HCT116 (cell line): ENCODE measurements at regions not wholly inside any gene's neighbourhood (a gene's known extent, or its start where the extent isn't known, plus 50 kb on each side); places are given as distances from the start of the nearest gene placed in this dataset.

Experiments
- ATAC-seq: fragments of 200-7000 bp; cut with Tn5 transposase; 2 replicates; pipeline ENCODE4 v1.9.1; 2020; ENCODE audit warnings: mild to moderate bottlenecking, moderate library complexity
- BruUV-seq: library from RNA; stranded (reverse); fragments of 400-500 nt; replicated peaks from 2 replicates; lab custom pipeline; 2021; lab: Mats Ljungman, UMichigan
- CTCF ChIA-PET: fragments of 300-600 bp; sonication (Branson Sonifier 250); formaldehyde crosslinking; loops from one replicate; lab custom pipeline; 2021; ENCODE audit warnings: antibody characterized with exemption; lab: Charles Lee
- POLR2A ChIA-PET: fragments of 300-600, 350-600 bp; sonication (Branson Sonifier 250); formaldehyde crosslinking; loops from one replicate; lab custom pipeline; 2021; ENCODE audit warnings: antibody characterized with exemption; lab: Charles Lee
- RAD21 ChIA-PET, 2 experiments: fragments of 300-600 bp; sonication (Branson Sonifier 250); formaldehyde crosslinking; loops; one replicate each; lab custom pipeline; 2023; ENCODE audit warnings: low total read pairs in 2 of 2; ENCODE audit not compliant: uncharacterized antibody in 2 of 2, unreplicated experiment in 2 of 2, low non-redundant PET in 1 of 2; lab: Charles Lee
- DNase-seq: peaks from one replicate; pipeline ENCODE4 v3.0.0-alpha.2; 2010; ENCODE audit warnings: low read depth, low spot score
- H2AFZ ChIP-seq: fragments of 200-600 bp; shearing (Covaris generic), sonication (generic); 2 replicates; pipeline ENCODE4 v1.6.1; 2017; ENCODE audit warnings: low read depth, mixed run types, mixed read lengths, antibody characterized with exemption, low read length; ENCODE audit not compliant: poor library complexity, severe bottlenecking
- H3K27ac ChIP-seq: 2 replicates; pipeline ENCODE4 v1.5.1; 2012; ENCODE audit warnings: low read depth, low read length
- H3K27me3 ChIP-seq: fragments of 200-600 bp; sonication (generic); 2 replicates; pipeline ENCODE4 v1.6.1; 2016; ENCODE audit warnings: mixed run types, low read length, mixed read lengths; ENCODE audit not compliant: insufficient read depth
- H3K36me3 ChIP-seq, 2 experiments: fragments of 200-500 bp in 1 of 2; fragments of 200-600 bp in 1 of 2; sonication (Bioruptor generic) in 1 of 2; sonication (generic) in 1 of 2; 2 replicates each; pipeline versions ENCODE4 v1.5.1 to v1.6.1; 2014 to 2016; ENCODE audit warnings: low read length in 2 of 2, inconsistent platforms in 1 of 2, mixed read lengths in 1 of 2, mixed run types in 1 of 2; ENCODE audit not compliant: insufficient read depth in 2 of 2, control insufficient read depth in 1 of 2
- H3K4me1 ChIP-seq, 2 experiments: fragments of 200-600 bp in 1 of 2; sonication (generic) in 1 of 2; 2 replicates each; pipeline versions ENCODE4 v1.5.1 to v1.6.1; 2012 to 2017; ENCODE audit warnings: low read length in 2 of 2, inconsistent platforms in 1 of 2, mild to moderate bottlenecking in 1 of 2, mixed read lengths in 1 of 2, mixed run types in 1 of 2, moderate library complexity in 1 of 2; ENCODE audit not compliant: insufficient read depth in 2 of 2, control insufficient read depth in 1 of 2
- H3K4me2 ChIP-seq: fragments of 200-600 bp; sonication (generic); 2 replicates; pipeline ENCODE4 v1.6.1; 2017; ENCODE audit warnings: mixed run types, low read length, mixed read lengths
- H3K4me3 ChIP-seq, 2 experiments: fragments of 200-600 bp in 1 of 2; sonication (generic) in 1 of 2; replicated peaks in 1 of 2; 2 replicates each; pipeline ENCODE4 v1.5.1; 2011 to 2016; ENCODE audit warnings: low read length in 2 of 2, control low read depth in 1 of 2, low read depth in 1 of 2, mild to moderate bottlenecking in 1 of 2, mixed read lengths in 1 of 2, mixed run types in 1 of 2
- H3K79me2 ChIP-seq: fragments of 200-600 bp; sonication (generic); 2 replicates; pipeline ENCODE4 v1.6.1; 2017; ENCODE audit warnings: mild to moderate bottlenecking, mixed run types, low read length, moderate library complexity, mixed read lengths; ENCODE audit not compliant: insufficient read depth
- H3K9ac ChIP-seq: fragments of 200-600 bp; sonication (generic); 2 replicates; pipeline ENCODE4 v1.6.1; 2016; ENCODE audit warnings: low read length, mixed read lengths
- H3K9me2 ChIP-seq: fragments of 200-600 bp; sonication (generic), shearing (Covaris generic); 2 replicates; pipeline ENCODE4 v1.6.1; 2017; ENCODE audit warnings: mixed run types, mild to moderate bottlenecking, moderate library complexity; ENCODE audit not compliant: insufficient read depth
- H3K9me3 ChIP-seq, 2 experiments: fragments of 200-500 bp in 1 of 2; fragments of 200-600 bp in 1 of 2; sonication (Bioruptor generic) in 1 of 2; sonication (generic) in 1 of 2; 2 replicates each; pipeline ENCODE4 v1.6.1; 2014 to 2017; ENCODE audit warnings: low read length in 2 of 2, mixed read lengths in 2 of 2, inconsistent platforms in 1 of 2, low read depth in 1 of 2, mild to moderate bottlenecking in 1 of 2, mixed run types in 1 of 2, moderate library complexity in 1 of 2; ENCODE audit not compliant: control insufficient read depth in 1 of 2, insufficient read depth in 1 of 2
- H4K20me1 ChIP-seq: fragments of 200-600 bp; sonication (generic), shearing (Covaris generic); 2 replicates; pipeline ENCODE4 v1.6.1; 2017; ENCODE audit warnings: mixed run types, mild to moderate bottlenecking, moderate library complexity; ENCODE audit not compliant: insufficient read depth
- CBX3 ChIP-seq: IDR thresholded peaks from 2 replicates; pipeline ENCODE4 v1.6.1; 2012; ENCODE audit warnings: low read depth
- CEBPB ChIP-seq: IDR thresholded peaks from 2 replicates; pipeline ENCODE4 v1.6.1; 2012; ENCODE audit warnings: low read depth
- CTCF ChIP-seq, 3 experiments: fragments of 200-600 bp in 1 of 3; sonication (generic) in 1 of 3; IDR thresholded peaks in 2 of 3; conservative IDR thresholded peaks in 1 of 3; 2 replicates each; pipeline ENCODE4 v1.5.1; 2012 to 2017; ENCODE audit warnings: low read depth in 2 of 3, low read length in 2 of 3, antibody characterized with exemption in 1 of 3, borderline replicate concordance in 1 of 3, control low read depth in 1 of 3, mild to moderate bottlenecking in 1 of 3, mixed read lengths in 1 of 3, mixed run types in 1 of 3, moderate library complexity in 1 of 3; ENCODE audit not compliant: insufficient read depth in 1 of 3
- EGR1 ChIP-seq: IDR thresholded peaks from 2 replicates; pipeline ENCODE4 v1.6.1; 2012; ENCODE audit warnings: low read depth
- ELF1 ChIP-seq: IDR thresholded peaks from 2 replicates; pipeline ENCODE4 v1.6.1; 2012; ENCODE audit warnings: low read depth, borderline replicate concordance
- FOSL1 ChIP-seq: IDR thresholded peaks from 2 replicates; pipeline ENCODE4 v1.6.1; 2012; ENCODE audit warnings: low read depth
- JUND ChIP-seq: IDR thresholded peaks from 2 replicates; pipeline ENCODE4 v1.6.1; 2012
- POLR2A ChIP-seq: IDR thresholded peaks from 2 replicates; pipeline ENCODE4 v1.7.0; 2011; ENCODE audit warnings: borderline replicate concordance; ENCODE audit not compliant: insufficient read depth, insufficient read length; ENCODE audit errors: extremely low read depth
- POLR2AphosphoS5 ChIP-seq: IDR thresholded peaks from 2 replicates; pipeline ENCODE4 v1.6.1; 2011; ENCODE audit warnings: mild to moderate bottlenecking, low read depth, low read length, moderate library complexity
- RAD21 ChIP-seq: IDR thresholded peaks from 2 replicates; pipeline ENCODE4 v1.6.1; 2012; ENCODE audit warnings: low read depth, mild to moderate bottlenecking
- SIN3A ChIP-seq: IDR thresholded peaks from 2 replicates; pipeline ENCODE4 v1.6.1; 2012; ENCODE audit warnings: low read depth
- SP1 ChIP-seq: IDR thresholded peaks from 2 replicates; pipeline ENCODE4 v1.6.1; 2012; ENCODE audit warnings: low read depth
- SRF ChIP-seq: IDR thresholded peaks from 2 replicates; pipeline ENCODE4 v1.6.1; 2012; ENCODE audit warnings: low read depth
- YY1 ChIP-seq: IDR thresholded peaks from 2 replicates; pipeline ENCODE4 v1.6.1; 2011; ENCODE audit warnings: low read length, low read depth, moderate library complexity, mild to moderate bottlenecking; ENCODE audit not compliant: insufficient replicate concordance; ENCODE audit errors: extremely low read depth
- ZFX ChIP-seq: fragments of 450-650 bp; IDR thresholded peaks from 2 replicates; pipeline ENCODE4 v1.6.1; 2017
- ZNF274 ChIP-seq: fragments of 200-500 bp; sonication (Bioruptor generic); IDR thresholded peaks from 2 replicates; pipeline ENCODE4 v1.6.1; 2014; ENCODE audit warnings: mild to moderate bottlenecking, low read depth, low read length, inconsistent platforms
- intact Hi-C: fragments of 100-400 bp; cut with micrococcal nuclease; formaldehyde crosslinking; loops from 2 replicates; pipeline ENCODE4 v1.10.0; 2022
- TF ChIP-seq, protein P1 (sequence below): IDR thresholded peaks from 2 replicates; pipeline ENCODE4 v1.6.1; 2012
- TF ChIP-seq, protein P2 (sequence below): IDR thresholded peaks from 2 replicates; pipeline ENCODE4 v1.6.1; 2012; ENCODE audit warnings: low read depth
- TF ChIP-seq, protein P3 (sequence below): IDR thresholded peaks from 2 replicates; pipeline ENCODE4 v1.6.1; 2011; ENCODE audit warnings: mild to moderate bottlenecking, low read length, moderate library complexity; ENCODE audit not compliant: insufficient replicate concordance; ENCODE audit errors: extremely low read depth

DNA sequence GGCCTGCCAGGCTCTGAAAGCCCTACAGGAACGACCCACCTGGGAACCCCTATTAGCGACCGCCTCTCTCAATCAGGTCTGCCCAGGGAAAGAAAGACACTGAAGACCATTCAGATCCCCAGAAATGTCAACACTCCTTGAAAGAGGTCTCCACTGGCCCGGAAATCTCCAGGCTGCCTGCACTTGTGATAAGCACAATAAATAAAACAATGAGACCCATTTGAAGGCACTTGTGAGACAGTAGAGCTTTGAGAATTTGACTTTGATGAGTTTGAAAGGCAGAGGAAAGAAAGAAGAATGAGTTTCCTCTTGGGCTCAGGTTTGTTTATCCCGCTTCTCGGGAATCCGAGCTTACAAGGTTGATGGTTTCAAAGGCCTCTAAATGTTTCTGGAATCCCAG, 416.3 kb downstream of the BUD13 start:
- Histone ChIP-seq H3K4me3 (no peak overlapping the region), H3K36me3 (no peaks in the 10 kb centered on the region), H3K4me2 (no peak overlapping the region), H2AFZ (no peak overlapping the region), H3K9me3 (no peaks in the 10 kb centered on the region), H3K27ac (no peak overlapping the region), H3K79me2 (no peaks in the 10 kb centered on the region), H3K9ac (no peak overlapping the region), H3K9me2 (no peaks in the 10 kb centered on the region), H4K20me1 (no peaks in the 10 kb centered on the region), H3K27me3 (peaks cover 22% of the 10 kb centered on the region; the same call in 1 of the 2 replicates), H3K4me1 (no peaks in the 10 kb centered on the region)
- TF ChIP-seq, protein P1, sequence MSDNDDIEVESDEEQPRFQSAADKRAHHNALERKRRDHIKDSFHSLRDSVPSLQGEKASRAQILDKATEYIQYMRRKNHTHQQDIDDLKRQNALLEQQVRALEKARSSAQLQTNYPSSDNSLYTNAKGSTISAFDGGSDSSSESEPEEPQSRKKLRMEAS = no peak
- TF ChIP-seq SRF (no peak), ZFX (no peak), ZNF274 (no peak), JUND (no peak), CTCF (IDR thresholded peaks at IDR 0.05 in 2 of 3, conservative IDR thresholded peaks at IDR 0.05 in 1 of 3; ENCODE audit: borderline replicate concordance in 1 of 3, insufficient read depth in 1 of 3, low read depth in 2 of 3, low read length in 2 of 3) (no peak), RAD21 (no peak), SIN3A (no peak), CBX3 (no peak), ELF1 (no peak), FOSL1 (no peak), EGR1 (no peak), CEBPB (no peak), SP1 (no peak), POLR2AphosphoS5 (no peak), YY1 (no peak), POLR2A (no peak)
- TF ChIP-seq, protein P2, sequence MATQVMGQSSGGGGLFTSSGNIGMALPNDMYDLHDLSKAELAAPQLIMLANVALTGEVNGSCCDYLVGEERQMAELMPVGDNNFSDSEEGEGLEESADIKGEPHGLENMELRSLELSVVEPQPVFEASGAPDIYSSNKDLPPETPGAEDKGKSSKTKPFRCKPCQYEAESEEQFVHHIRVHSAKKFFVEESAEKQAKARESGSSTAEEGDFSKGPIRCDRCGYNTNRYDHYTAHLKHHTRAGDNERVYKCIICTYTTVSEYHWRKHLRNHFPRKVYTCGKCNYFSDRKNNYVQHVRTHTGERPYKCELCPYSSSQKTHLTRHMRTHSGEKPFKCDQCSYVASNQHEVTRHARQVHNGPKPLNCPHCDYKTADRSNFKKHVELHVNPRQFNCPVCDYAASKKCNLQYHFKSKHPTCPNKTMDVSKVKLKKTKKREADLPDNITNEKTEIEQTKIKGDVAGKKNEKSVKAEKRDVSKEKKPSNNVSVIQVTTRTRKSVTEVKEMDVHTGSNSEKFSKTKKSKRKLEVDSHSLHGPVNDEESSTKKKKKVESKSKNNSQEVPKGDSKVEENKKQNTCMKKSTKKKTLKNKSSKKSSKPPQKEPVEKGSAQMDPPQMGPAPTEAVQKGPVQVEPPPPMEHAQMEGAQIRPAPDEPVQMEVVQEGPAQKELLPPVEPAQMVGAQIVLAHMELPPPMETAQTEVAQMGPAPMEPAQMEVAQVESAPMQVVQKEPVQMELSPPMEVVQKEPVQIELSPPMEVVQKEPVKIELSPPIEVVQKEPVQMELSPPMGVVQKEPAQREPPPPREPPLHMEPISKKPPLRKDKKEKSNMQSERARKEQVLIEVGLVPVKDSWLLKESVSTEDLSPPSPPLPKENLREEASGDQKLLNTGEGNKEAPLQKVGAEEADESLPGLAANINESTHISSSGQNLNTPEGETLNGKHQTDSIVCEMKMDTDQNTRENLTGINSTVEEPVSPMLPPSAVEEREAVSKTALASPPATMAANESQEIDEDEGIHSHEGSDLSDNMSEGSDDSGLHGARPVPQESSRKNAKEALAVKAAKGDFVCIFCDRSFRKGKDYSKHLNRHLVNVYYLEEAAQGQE = no peak
- TF ChIP-seq, protein P3, sequence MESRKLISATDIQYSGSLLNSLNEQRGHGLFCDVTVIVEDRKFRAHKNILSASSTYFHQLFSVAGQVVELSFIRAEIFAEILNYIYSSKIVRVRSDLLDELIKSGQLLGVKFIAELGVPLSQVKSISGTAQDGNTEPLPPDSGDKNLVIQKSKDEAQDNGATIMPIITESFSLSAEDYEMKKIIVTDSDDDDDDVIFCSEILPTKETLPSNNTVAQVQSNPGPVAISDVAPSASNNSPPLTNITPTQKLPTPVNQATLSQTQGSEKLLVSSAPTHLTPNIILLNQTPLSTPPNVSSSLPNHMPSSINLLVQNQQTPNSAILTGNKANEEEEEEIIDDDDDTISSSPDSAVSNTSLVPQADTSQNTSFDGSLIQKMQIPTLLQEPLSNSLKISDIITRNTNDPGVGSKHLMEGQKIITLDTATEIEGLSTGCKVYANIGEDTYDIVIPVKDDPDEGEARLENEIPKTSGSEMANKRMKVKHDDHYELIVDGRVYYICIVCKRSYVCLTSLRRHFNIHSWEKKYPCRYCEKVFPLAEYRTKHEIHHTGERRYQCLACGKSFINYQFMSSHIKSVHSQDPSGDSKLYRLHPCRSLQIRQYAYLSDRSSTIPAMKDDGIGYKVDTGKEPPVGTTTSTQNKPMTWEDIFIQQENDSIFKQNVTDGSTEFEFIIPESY = no peak
- CTCF ChIA-PET = no interaction called here
- BruUV-seq = no TSS peak
- DNase-seq (no peak), ATAC-seq (no peak)
- intact Hi-C loops = loop anchor here (5.0 kb wide), 1 partner anchor 336 kb away; no protein-coding TSS in a partner anchor
- POLR2A ChIA-PET = no interaction called here
- RAD21 ChIA-PET = no interaction called here
